ENCODE measurements at regions not wholly inside any gene's neighbourhood (a gene's known extent, or its start where the extent isn't known, plus 50 kb on each side); places are given as distances from the start of the nearest gene placed in this dataset.
"Not testable (repeated sequence)": the region's sequence is repeated elsewhere in the genome, so short reads cannot be mapped to it uniquely, and the experiment has no call there.

DNA sequence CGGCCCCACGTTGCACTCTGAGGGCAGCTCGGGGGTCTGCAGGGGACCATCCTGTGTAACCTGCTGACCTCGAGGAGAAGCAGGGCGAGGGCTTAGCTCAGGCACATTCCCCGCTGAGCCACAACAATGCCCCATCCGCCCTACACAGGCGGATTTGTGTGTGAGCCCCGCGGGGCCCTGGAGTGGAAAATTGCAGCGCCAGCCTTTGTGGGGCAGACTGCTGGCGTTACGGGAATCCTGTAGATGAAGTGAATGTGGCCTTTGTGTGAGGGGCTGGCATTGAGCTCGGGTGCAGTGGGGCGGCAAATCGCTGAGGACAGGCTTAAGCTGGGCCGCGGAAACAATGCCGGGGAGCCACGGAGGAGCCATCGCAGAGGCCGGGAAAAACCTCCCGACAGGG lies 3970.3 kb upstream of the TPTE start:
- TF ChIP-seq ATF1 (CRISPR knock-in tag; IDR thresholded peaks at IDR 0.05); NFE2L1 (CRISPR knock-in tag; IDR thresholded peaks at IDR 0.05); CTCF (IDR thresholded peaks at IDR 0.05); ATF2 (CRISPR knock-in tag; IDR thresholded peaks at IDR 0.05; ENCODE audit: borderline replicate concordance, low read depth); USF2 (CRISPR knock-in tag; IDR thresholded peaks at IDR 0.05); NFYB (CRISPR knock-in tag; conservative IDR thresholded peaks at IDR 0.05; ENCODE audit: low read depth); ZNF121 (CRISPR knock-in tag; IDR thresholded peaks at IDR 0.05); SMAD4 (CRISPR knock-in tag; IDR thresholded peaks at IDR 0.05); ZNF281 (CRISPR knock-in tag; IDR thresholded peaks at IDR 0.05): not testable (repeated sequence)
- TF ChIP-seq, protein P1, sequence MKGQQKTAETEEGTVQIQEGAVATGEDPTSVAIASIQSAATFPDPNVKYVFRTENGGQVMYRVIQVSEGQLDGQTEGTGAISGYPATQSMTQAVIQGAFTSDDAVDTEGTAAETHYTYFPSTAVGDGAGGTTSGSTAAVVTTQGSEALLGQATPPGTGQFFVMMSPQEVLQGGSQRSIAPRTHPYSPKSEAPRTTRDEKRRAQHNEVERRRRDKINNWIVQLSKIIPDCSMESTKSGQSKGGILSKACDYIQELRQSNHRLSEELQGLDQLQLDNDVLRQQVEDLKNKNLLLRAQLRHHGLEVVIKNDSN (CRISPR knock-in tag; IDR thresholded peaks at IDR 0.05): not testable (repeated sequence)

All from WTC11 (cell line).